ENCODE measurements at regions not wholly inside any gene's neighbourhood (a gene's known extent, or its start where the extent isn't known, plus 50 kb on each side); places are given as distances from the start of the nearest gene placed in this dataset.

DNA sequence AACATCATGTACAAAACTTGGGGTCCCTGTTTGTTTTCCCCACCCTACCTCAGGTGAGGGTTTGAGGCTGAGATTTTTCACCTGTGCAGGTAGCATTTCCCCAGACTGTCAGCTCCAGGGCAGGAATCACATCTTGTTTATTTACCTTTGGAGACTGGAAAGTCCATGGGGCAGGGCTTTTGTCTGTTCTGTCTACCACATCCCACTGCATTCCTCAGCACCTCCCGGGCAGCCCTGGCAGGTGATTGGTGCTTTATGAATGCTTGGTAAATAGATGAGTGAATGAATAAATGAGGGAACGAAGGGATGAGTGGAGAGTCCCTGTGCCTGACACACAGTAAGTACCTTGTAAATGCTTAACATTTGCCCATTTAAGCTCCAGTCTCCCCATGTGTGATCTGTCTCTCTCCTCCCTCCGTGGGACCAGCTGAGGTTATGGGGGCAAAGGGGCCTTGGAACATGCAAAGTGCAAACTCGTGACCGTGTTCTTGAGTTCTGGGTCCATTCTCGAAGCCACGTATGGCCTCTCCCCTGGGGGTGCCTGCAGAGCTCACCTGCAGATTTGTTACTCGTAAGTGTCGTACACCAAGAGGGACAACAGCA, 69.7 kb upstream of the PMEPA1 start:
- Histone ChIP-seq H4K20me1 (ENCODE audit: insufficient read depth) (no peaks in the 10 kb centered on the region; the same call in 1 of the 2 replicates), H3K4me2 (ENCODE audit: low read length) (no peak overlapping the region), H2AFZ (ENCODE audit: low read depth, low read length, poor library complexity, severe bottlenecking) (no peak overlapping the region), H3K9me2 (ENCODE audit: insufficient read depth) (no peaks in the 10 kb centered on the region), H3K4me1 (ENCODE audit: control insufficient read depth in 1 of 2, insufficient read depth in 2 of 2, low read length in 2 of 2) (no peaks in the 10 kb centered on the region), H3K27ac (ENCODE audit: low read depth, low read length) (no peak overlapping the region), H3K4me3 (replicated peaks in 1 of 2; ENCODE audit: low read depth in 1 of 2, low read length in 2 of 2) (no peak overlapping the region), H3K36me3 (ENCODE audit: control insufficient read depth in 1 of 2, insufficient read depth in 2 of 2, low read length in 2 of 2) (no peaks in the 10 kb centered on the region), H3K79me2 (ENCODE audit: insufficient read depth, low read length) (no peaks in the 10 kb centered on the region), H3K9me3 (ENCODE audit: control insufficient read depth in 1 of 2, insufficient read depth in 1 of 2, low read depth in 1 of 2, low read length in 2 of 2) (no peaks in the 10 kb centered on the region), H3K9ac (ENCODE audit: low read length) (no peak overlapping the region), H3K27me3 (ENCODE audit: insufficient read depth, low read length) (peaks cover 73% of the 10 kb centered on the region)
- CTCF ChIA-PET, result no interaction called here
- POLR2A ChIA-PET, result no interaction called here
- ATAC-seq, result no peak
- BruUV-seq (replicated peaks), result no TSS peak
- RAD21 ChIA-PET (ENCODE audit: low non-redundant PET in 1 of 2, low total read pairs in 2 of 2, uncharacterized antibody in 2 of 2, unreplicated experiment in 2 of 2), result no interaction called here
- TF ChIP-seq EGR1 (IDR thresholded peaks at IDR 0.05; ENCODE audit: low read depth) (no peak), SIN3A (IDR thresholded peaks at IDR 0.05; ENCODE audit: low read depth) (no peak)
- DNase-seq (ENCODE audit: low read depth, low spot score), result no peak
- intact Hi-C loops (cut with micrococcal nuclease), result no loop called here

DNA sequence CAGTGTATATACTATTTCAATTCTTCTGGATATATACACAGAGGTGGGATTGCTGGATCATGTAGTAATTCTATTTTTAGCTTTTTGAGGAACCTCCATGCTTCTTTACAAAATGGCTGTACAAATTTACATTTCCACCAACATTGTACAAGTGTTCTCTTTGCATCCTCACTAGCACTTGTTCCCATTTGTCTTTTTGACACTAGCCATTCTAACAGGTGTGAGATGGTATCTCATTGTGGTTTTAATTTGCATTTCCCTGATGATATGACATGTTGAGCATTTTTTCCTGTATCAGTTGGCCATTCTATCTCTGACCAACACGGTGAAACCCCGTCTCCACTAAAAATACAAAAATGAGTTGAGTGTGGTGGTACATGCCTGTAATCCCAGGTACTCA, 68.1 kb upstream of the PMEPA1 start:
- no peak overlapping the region for H3K27ac ChIP-seq (ENCODE audit: low read depth, low read length)
- H3K36me3 ChIP-seq (ENCODE audit: control insufficient read depth in 1 of 2, insufficient read depth in 2 of 2, low read length in 2 of 2), result no peaks in the 10 kb centered on the region
- ChIA-PET RAD21 (ENCODE audit: low non-redundant PET in 1 of 2, low total read pairs in 2 of 2, uncharacterized antibody in 2 of 2, unreplicated experiment in 2 of 2) (no interaction called here), POLR2A (no interaction called here), CTCF (no interaction called here)
- peaks cover under 1% of the 10 kb centered on the region in 2 experiments; a peak in 3 of 4 replicates for H3K4me1 ChIP-seq (ENCODE audit: control insufficient read depth in 1 of 2, insufficient read depth in 2 of 2, low read length in 2 of 2)
- no peaks in the 10 kb centered on the region for H3K9me2 ChIP-seq (ENCODE audit: insufficient read depth)
- no peak overlapping the region for H3K4me2 ChIP-seq (ENCODE audit: low read length)
- intact Hi-C loops (cut with micrococcal nuclease), result no loop called here
- H2AFZ ChIP-seq (ENCODE audit: low read depth, low read length, poor library complexity, severe bottlenecking), result no peak overlapping the region
- DNase-seq (ENCODE audit: low read depth, low spot score), result no peak
- no peak overlapping the region for H3K4me3 ChIP-seq (replicated peaks in 1 of 2; ENCODE audit: low read depth in 1 of 2, low read length in 2 of 2)
- peaks cover 66% of the 10 kb centered on the region for H3K27me3 ChIP-seq (ENCODE audit: insufficient read depth, low read length)
- H4K20me1 ChIP-seq (ENCODE audit: insufficient read depth), result no peaks in the 10 kb centered on the region; the same call in 1 of the 2 replicates
- no peaks in the 10 kb centered on the region for H3K9me3 ChIP-seq (ENCODE audit: control insufficient read depth in 1 of 2, insufficient read depth in 1 of 2, low read depth in 1 of 2, low read length in 2 of 2)
- ATAC-seq, result no peak
- no peaks in the 10 kb centered on the region for H3K79me2 ChIP-seq (ENCODE audit: insufficient read depth, low read length)
- H3K9ac ChIP-seq (ENCODE audit: low read length), result no peak overlapping the region
- TF ChIP-seq POLR2AphosphoS5 (IDR thresholded peaks at IDR 0.05; ENCODE audit: low read depth, low read length) (no peak), EGR1 (IDR thresholded peaks at IDR 0.05; ENCODE audit: low read depth) (no peak), CEBPB (IDR thresholded peaks at IDR 0.05; ENCODE audit: low read depth) (no peak), RAD21 (IDR thresholded peaks at IDR 0.05; ENCODE audit: low read depth) (no peak), CBX3 (IDR thresholded peaks at IDR 0.05; ENCODE audit: low read depth) (no peak)
- TF ChIP-seq, protein P1, sequence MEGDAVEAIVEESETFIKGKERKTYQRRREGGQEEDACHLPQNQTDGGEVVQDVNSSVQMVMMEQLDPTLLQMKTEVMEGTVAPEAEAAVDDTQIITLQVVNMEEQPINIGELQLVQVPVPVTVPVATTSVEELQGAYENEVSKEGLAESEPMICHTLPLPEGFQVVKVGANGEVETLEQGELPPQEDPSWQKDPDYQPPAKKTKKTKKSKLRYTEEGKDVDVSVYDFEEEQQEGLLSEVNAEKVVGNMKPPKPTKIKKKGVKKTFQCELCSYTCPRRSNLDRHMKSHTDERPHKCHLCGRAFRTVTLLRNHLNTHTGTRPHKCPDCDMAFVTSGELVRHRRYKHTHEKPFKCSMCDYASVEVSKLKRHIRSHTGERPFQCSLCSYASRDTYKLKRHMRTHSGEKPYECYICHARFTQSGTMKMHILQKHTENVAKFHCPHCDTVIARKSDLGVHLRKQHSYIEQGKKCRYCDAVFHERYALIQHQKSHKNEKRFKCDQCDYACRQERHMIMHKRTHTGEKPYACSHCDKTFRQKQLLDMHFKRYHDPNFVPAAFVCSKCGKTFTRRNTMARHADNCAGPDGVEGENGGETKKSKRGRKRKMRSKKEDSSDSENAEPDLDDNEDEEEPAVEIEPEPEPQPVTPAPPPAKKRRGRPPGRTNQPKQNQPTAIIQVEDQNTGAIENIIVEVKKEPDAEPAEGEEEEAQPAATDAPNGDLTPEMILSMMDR (IDR thresholded peaks at IDR 0.05 in 2 of 3, conservative IDR thresholded peaks at IDR 0.05 in 1 of 3; ENCODE audit: borderline replicate concordance in 1 of 3, insufficient read depth in 1 of 3, low read depth in 2 of 3, low read length in 2 of 3), result no peak
- BruUV-seq (replicated peaks), result no TSS peak

Measured in HCT116 (cell line).